ENCODE measurements at regions not wholly inside any gene's neighbourhood (a gene's known extent, or its start where the extent isn't known, plus 50 kb on each side); places are given as distances from the start of the nearest gene placed in this dataset.

- intact Hi-C loops (cut with DNase I), result no loop called here
- DNase-seq (ENCODE audit: low spot score), result no peak
Measured at GRCh38 chr4:13833171-13833804, 205.8 kb upstream of the BOD1L1 start.

GRCh38 chr4:13836946-13837912 is 209.7 kb upstream of the BOD1L1 start:
- intact Hi-C loops (cut with DNase I), result no loop called here
- no peak for DNase-seq (ENCODE audit: low spot score)

GRCh38 chr4:13840502-13841190 is 213.1 kb upstream of the BOD1L1 start:
- no peak for DNase-seq (ENCODE audit: low spot score)
- intact Hi-C loops (cut with DNase I), result loop anchor here in 1 of 2 donors (1.0 kb wide), 1 partner anchor 27 kb away; no protein-coding TSS in a partner anchor

- intact Hi-C loops (cut with DNase I), result no loop called here
- no peak for DNase-seq (ENCODE audit: low spot score)
Measured at GRCh38 chr4:13844740-13845139, 217.2 kb upstream of the BOD1L1 start.

GRCh38 chr4:13849778-13850177 is 222.3 kb upstream of the BOD1L1 start:
- intact Hi-C loops (cut with DNase I), result no loop called here
- DNase-seq (ENCODE audit: low spot score), result no peak

- DNase-seq (ENCODE audit: low spot score), result no peak
- intact Hi-C loops (cut with DNase I), result no loop called here
Measured at GRCh38 chr4:13851085-13851940, 223.8 kb upstream of the BOD1L1 start.

- intact Hi-C loops (cut with DNase I), result no loop called here
- no peak for DNase-seq (ENCODE audit: low spot score)
Measured at GRCh38 chr4:13852411-13852810, 224.9 kb upstream of the BOD1L1 start.

GRCh38 chr4:13856387-13856786 is 228.9 kb upstream of the BOD1L1 start:
- intact Hi-C loops (cut with DNase I), result no loop called here

GRCh38 chr4:13857397-13857796 is 229.9 kb upstream of the BOD1L1 start:
- no peak for DNase-seq (ENCODE audit: low spot score)
- intact Hi-C loops (cut with DNase I), result no loop called here

More at GRCh38 chr4:13856387-13856786, 228.9 kb upstream of the BOD1L1 start:
- DNase-seq (ENCODE audit: low spot score), result no peak

GRCh38 chr4:13857800-13858199 is 230.3 kb upstream of the BOD1L1 start:
- intact Hi-C loops (cut with DNase I), result no loop called here
- DNase-seq (ENCODE audit: low spot score), result no peak

- intact Hi-C loops (cut with DNase I), result no loop called here
- no peak for DNase-seq (ENCODE audit: low spot score)
Measured at GRCh38 chr4:13859423-13859822, 231.9 kb upstream of the BOD1L1 start.

GRCh38 chr4:13860126-13860525 is 232.6 kb upstream of the BOD1L1 start:
- no peak for DNase-seq (ENCODE audit: low spot score)
- intact Hi-C loops (cut with DNase I), result no loop called here

GRCh38 chr4:13865871-13866669 is 238.5 kb upstream of the BOD1L1 start:
- intact Hi-C loops (cut with DNase I), result no loop called here

GRCh38 chr4:13866881-13867280 is 239.4 kb upstream of the BOD1L1 start:
- intact Hi-C loops (cut with DNase I), result loop anchor here in 1 of 2 donors (1.0 kb wide), 1 partner anchor 27 kb away; no protein-coding TSS in a partner anchor

More at GRCh38 chr4:13865871-13866669, 238.5 kb upstream of the BOD1L1 start:
- no peak for DNase-seq (ENCODE audit: low spot score)

GRCh38 chr4:13872155-13872554 is 244.6 kb upstream of the BOD1L1 start:
- no peak for DNase-seq (ENCODE audit: low spot score)
- intact Hi-C loops (cut with DNase I), result no loop called here

More at GRCh38 chr4:13866881-13867280, 239.4 kb upstream of the BOD1L1 start:
- DNase-seq (ENCODE audit: low spot score), result no peak

GRCh38 chr4:13872955-13873354 is 245.4 kb upstream of the BOD1L1 start:
- no peak for DNase-seq (ENCODE audit: low spot score)
- intact Hi-C loops (cut with DNase I), result no loop called here

- DNase-seq (ENCODE audit: low spot score), result no peak
- intact Hi-C loops (cut with DNase I), result no loop called here
Measured at GRCh38 chr4:13875181-13875580, 247.7 kb upstream of the BOD1L1 start.

GRCh38 chr4:13876131-13876530 is 248.6 kb upstream of the BOD1L1 start:
- DNase-seq (ENCODE audit: low spot score), result no peak
- intact Hi-C loops (cut with DNase I), result no loop called here
